ENCODE measurements at regions not wholly inside any gene's neighbourhood (a gene's known extent, or its start where the extent isn't known, plus 50 kb on each side); places are given as distances from the start of the nearest gene placed in this dataset.

- DNase-seq = no peak
- intact Hi-C loops (cut with micrococcal nuclease) = loop anchor here (2.0 to 5.0 kb wide), 7 partner anchors 120 to 394 kb away; partner anchors contain the start of genes RREB1 and SSR1
- Mint-ChIP-seq H3K4me3 (no peak overlapping the region), H3K27ac (no peak overlapping the region), H3K9me3 (no peaks in the 10 kb centered on the region), H3K36me3 (ENCODE audit: low read depth) (no peaks in the 10 kb centered on the region), H3K4me1 (ENCODE audit: low read depth) (peaks cover 30% of the 10 kb centered on the region), H3K27me3 (ENCODE audit: low read depth) (peaks cover 14% of the 10 kb centered on the region)
- CTCF ChIA-PET = no interaction called here
Measured at GRCh38 chr6:6919173-6919572, 188.6 kb upstream of the RREB1 start.

GRCh38 chr6:6920114-6920986, 187.4 kb upstream of the RREB1 start:
- DNase-seq = no peak
- intact Hi-C loops (cut with micrococcal nuclease) = no loop called here
- no peak overlapping the region for H3K27ac Mint-ChIP-seq
- CTCF ChIA-PET = no interaction called here
- no peaks in the 10 kb centered on the region for H3K36me3 Mint-ChIP-seq (ENCODE audit: low read depth)
- no peak overlapping the region for H3K4me3 Mint-ChIP-seq
- peaks cover 30% of the 10 kb centered on the region for H3K4me1 Mint-ChIP-seq (ENCODE audit: low read depth)
- H3K9me3 Mint-ChIP-seq = no peaks in the 10 kb centered on the region
- peaks cover 13% of the 10 kb centered on the region for H3K27me3 Mint-ChIP-seq (ENCODE audit: low read depth)

DNA sequence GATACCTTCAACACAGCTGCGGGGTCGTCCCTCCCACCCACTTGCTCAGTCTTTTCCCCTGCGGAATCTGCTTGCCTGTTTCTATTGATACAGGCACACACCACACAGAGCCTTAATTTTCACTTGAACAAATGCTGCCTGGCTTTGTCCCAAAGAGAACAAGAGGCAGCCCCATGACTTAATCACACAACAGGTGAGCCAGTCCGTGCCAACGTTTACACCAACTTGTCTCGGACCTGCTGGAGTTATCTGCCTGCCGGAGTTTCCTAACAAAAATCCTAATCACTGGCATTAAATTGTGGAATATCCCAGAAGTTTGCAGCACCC, 186.8 kb upstream of the RREB1 start:
- no peaks in the 10 kb centered on the region for H3K9me3 Mint-ChIP-seq
- DNase-seq = no peak
- no peaks in the 10 kb centered on the region for H3K36me3 Mint-ChIP-seq (ENCODE audit: low read depth)
- intact Hi-C loops (cut with micrococcal nuclease) = no loop called here
- CTCF ChIA-PET = no interaction called here
- no peak overlapping the region for H3K27ac Mint-ChIP-seq
- H3K4me3 Mint-ChIP-seq = no peak overlapping the region
- H3K27me3 Mint-ChIP-seq (ENCODE audit: low read depth) = peaks cover 13% of the 10 kb centered on the region
- peaks cover 24% of the 10 kb centered on the region for H3K4me1 Mint-ChIP-seq (ENCODE audit: low read depth)

DNA sequence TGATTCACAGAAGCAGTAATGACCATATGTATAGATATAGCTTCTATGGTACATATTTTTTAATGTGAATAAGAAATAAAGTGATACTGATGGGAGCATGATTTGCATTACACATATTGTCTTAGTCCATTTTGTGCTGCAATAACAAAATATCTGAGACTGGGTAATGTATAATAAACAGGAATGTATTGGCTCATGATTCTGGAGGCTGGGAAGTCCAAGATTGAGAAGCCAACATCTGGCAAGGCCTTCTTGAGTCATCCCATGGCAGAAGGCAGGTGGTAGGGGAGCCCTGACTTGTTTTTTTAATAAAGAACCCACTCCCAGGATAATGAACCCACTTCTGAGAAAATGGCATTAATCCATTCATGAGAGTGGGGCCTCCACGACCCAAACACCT, 185.6 kb upstream of the RREB1 start:
- H3K36me3 Mint-ChIP-seq (ENCODE audit: low read depth) = no peaks in the 10 kb centered on the region
- no peak for DNase-seq
- intact Hi-C loops (cut with micrococcal nuclease) = no loop called here
- peaks cover 13% of the 10 kb centered on the region for H3K27me3 Mint-ChIP-seq (ENCODE audit: low read depth)
- H3K4me3 Mint-ChIP-seq = no peak overlapping the region
- CTCF ChIA-PET = no interaction called here
- no peak overlapping the region for H3K27ac Mint-ChIP-seq
- peaks cover 14% of the 10 kb centered on the region for H3K4me1 Mint-ChIP-seq (ENCODE audit: low read depth)
- H3K9me3 Mint-ChIP-seq = no peaks in the 10 kb centered on the region

DNA sequence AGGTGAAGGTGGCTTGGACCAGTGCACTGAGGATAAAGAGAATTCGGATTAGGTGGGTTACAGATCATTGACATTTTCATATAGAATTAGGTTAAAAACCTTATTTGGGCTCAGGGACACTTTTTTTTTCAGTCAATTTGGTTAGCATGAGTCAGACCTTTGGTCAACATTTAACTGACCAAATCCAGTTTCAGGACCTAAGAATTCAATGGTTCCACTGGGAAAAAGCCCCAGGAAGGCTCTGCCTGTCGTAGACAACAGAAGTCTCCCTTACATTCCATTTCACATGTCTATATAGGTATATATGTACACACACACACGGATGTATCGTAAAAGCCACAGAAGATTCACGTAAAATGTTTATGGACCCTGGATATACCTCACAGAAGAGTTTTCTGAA, 184.2 kb upstream of the RREB1 start:
- Mint-ChIP-seq H3K36me3 (ENCODE audit: low read depth) (no peaks in the 10 kb centered on the region), H3K4me3 (no peak overlapping the region), H3K27me3 (ENCODE audit: low read depth) (peaks cover 17% of the 10 kb centered on the region), H3K9me3 (no peaks in the 10 kb centered on the region), H3K27ac (no peak overlapping the region), H3K4me1 (ENCODE audit: low read depth) (peaks cover 3% of the 10 kb centered on the region)
- CTCF ChIA-PET = no interaction called here
- DNase-seq = no peak
- intact Hi-C loops (cut with micrococcal nuclease) = no loop called here

DNA sequence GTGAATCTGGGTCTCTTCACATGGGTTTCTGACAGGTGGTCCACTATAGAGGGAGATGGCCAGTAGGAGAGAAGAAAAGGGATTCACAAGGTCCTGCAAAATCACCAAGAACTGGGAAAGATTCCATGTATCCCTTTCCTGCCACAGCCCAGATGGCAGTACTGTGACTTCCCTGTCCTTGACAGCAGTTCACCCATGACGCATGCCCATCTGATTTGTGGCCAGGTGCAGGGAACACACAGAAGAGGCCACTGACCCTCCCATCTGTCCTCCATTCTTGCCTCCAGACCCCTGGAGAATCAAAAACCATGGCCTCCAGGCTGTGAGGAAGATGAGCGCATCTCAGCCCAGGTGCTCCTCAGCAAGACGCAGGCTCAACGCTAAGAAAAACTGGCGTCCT, 183.1 kb upstream of the RREB1 start:
- Mint-ChIP-seq H3K36me3 (ENCODE audit: low read depth) (no peaks in the 10 kb centered on the region), H3K4me3 (no peak overlapping the region), H3K27ac (no peak overlapping the region), H3K9me3 (no peaks in the 10 kb centered on the region), H3K27me3 (ENCODE audit: low read depth) (peaks cover 20% of the 10 kb centered on the region), H3K4me1 (ENCODE audit: low read depth) (no peaks in the 10 kb centered on the region)
- intact Hi-C loops (cut with micrococcal nuclease) = no loop called here
- no peak for DNase-seq
- CTCF ChIA-PET = no interaction called here

- no peak overlapping the region for H3K4me3 Mint-ChIP-seq
- H3K36me3 Mint-ChIP-seq (ENCODE audit: low read depth) = no peaks in the 10 kb centered on the region
- intact Hi-C loops (cut with micrococcal nuclease) = no loop called here
- CTCF ChIA-PET = no interaction called here
- DNase-seq = no peak
- no peaks in the 10 kb centered on the region for H3K9me3 Mint-ChIP-seq
- no peak overlapping the region for H3K27ac Mint-ChIP-seq
- H3K27me3 Mint-ChIP-seq (ENCODE audit: low read depth) = peaks cover 15% of the 10 kb centered on the region
- H3K4me1 Mint-ChIP-seq (ENCODE audit: low read depth) = no peaks in the 10 kb centered on the region
Measured at GRCh38 chr6:6925391-6926164, 182.2 kb upstream of the RREB1 start.

DNA sequence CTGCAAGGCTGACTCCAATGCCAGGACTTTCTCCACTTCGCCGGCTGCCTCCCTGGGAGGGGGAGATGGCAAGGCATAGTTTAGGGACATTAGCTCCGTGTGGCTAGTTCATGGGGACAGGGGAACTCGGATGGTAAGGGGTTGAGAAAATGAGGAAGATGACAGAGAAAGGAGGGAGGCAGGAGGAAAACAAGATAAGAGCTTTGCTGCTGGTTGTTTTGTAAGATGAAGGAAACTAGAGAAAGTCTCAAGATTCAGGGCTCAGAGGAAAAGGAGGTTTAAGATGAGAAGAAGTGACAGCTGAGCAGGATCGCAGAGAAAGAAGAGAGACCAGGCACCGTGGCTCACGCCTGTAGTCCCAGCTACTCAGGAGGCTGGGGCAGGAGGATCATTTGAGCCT, 180.9 kb upstream of the RREB1 start:
- Mint-ChIP-seq H3K27ac (no peak overlapping the region), H3K27me3 (ENCODE audit: low read depth) (peaks cover 11% of the 10 kb centered on the region), H3K9me3 (no peaks in the 10 kb centered on the region), H3K4me1 (ENCODE audit: low read depth) (no peaks in the 10 kb centered on the region), H3K36me3 (ENCODE audit: low read depth) (no peaks in the 10 kb centered on the region), H3K4me3 (no peak overlapping the region)
- CTCF ChIA-PET = no interaction called here
- intact Hi-C loops (cut with micrococcal nuclease) = no loop called here
- no peak for DNase-seq

GRCh38 chr6:6927521-6928361, 180.0 kb upstream of the RREB1 start:
- no peak for DNase-seq
- CTCF ChIA-PET = no interaction called here
- H3K27ac Mint-ChIP-seq = no peak overlapping the region
- H3K36me3 Mint-ChIP-seq (ENCODE audit: low read depth) = no peaks in the 10 kb centered on the region
- no peaks in the 10 kb centered on the region for H3K9me3 Mint-ChIP-seq
- intact Hi-C loops (cut with micrococcal nuclease) = no loop called here
- no peak overlapping the region for H3K4me3 Mint-ChIP-seq
- H3K27me3 Mint-ChIP-seq (ENCODE audit: low read depth) = peaks cover 11% of the 10 kb centered on the region
- H3K4me1 Mint-ChIP-seq (ENCODE audit: low read depth) = no peaks in the 10 kb centered on the region

GRCh38 chr6:6930223-6930880, 177.4 kb upstream of the RREB1 start:
- no peaks in the 10 kb centered on the region for H3K9me3 Mint-ChIP-seq
- intact Hi-C loops (cut with micrococcal nuclease) = no loop called here
- no peaks in the 10 kb centered on the region for H3K4me1 Mint-ChIP-seq (ENCODE audit: low read depth)
- no peak overlapping the region for H3K4me3 Mint-ChIP-seq
- CTCF ChIA-PET = no interaction called here
- peaks cover 11% of the 10 kb centered on the region for H3K27me3 Mint-ChIP-seq (ENCODE audit: low read depth)
- no peak for DNase-seq
- no peak overlapping the region for H3K27ac Mint-ChIP-seq
- H3K36me3 Mint-ChIP-seq (ENCODE audit: low read depth) = no peaks in the 10 kb centered on the region

- CTCF ChIA-PET = no interaction called here
- no peak overlapping the region for H3K27ac Mint-ChIP-seq
- intact Hi-C loops (cut with micrococcal nuclease) = no loop called here
- H3K4me3 Mint-ChIP-seq = no peak overlapping the region
- no peaks in the 10 kb centered on the region for H3K9me3 Mint-ChIP-seq
- H3K36me3 Mint-ChIP-seq (ENCODE audit: low read depth) = no peaks in the 10 kb centered on the region
- DNase-seq = no peak
- no peaks in the 10 kb centered on the region for H3K4me1 Mint-ChIP-seq (ENCODE audit: low read depth)
- peaks cover 11% of the 10 kb centered on the region for H3K27me3 Mint-ChIP-seq (ENCODE audit: low read depth)
Measured at GRCh38 chr6:6931071-6932025, 176.4 kb upstream of the RREB1 start.
